K562 (cell line): ENCODE measurements at regions not wholly inside any gene's neighbourhood (a gene's known extent, or its start where the extent isn't known, plus 50 kb on each side); places are given as distances from the start of the nearest gene placed in this dataset.

Experiments
- ATAC-seq: fragments of 200-7000 bp; cut with Tn5 transposase; 3 replicates; pipeline ENCODE4 v1.9.1; 2020; ENCODE audit warnings: moderate library complexity
- BruUV-seq: library from RNA; stranded (reverse); fragments of 400-500 nt; replicated peaks from 2 replicates; lab custom pipeline; 2021; lab: Mats Ljungman, UMichigan
- CTCF ChIA-PET: fragments of 300-600 bp; formaldehyde crosslinking; extraction: SDS; loops from one replicate; lab custom pipeline; 2021; ENCODE audit warnings: low intra/inter-chr PET ratio; lab: Yijun Ruan, JAX
- POLR2A ChIA-PET: fragments of 300-600, 350-650 bp; sonication (Branson Sonifier 250); formaldehyde crosslinking; extraction: SDS; loops from one replicate; lab custom pipeline; 2021; ENCODE audit warnings: antibody characterized with exemption, inconsistent platforms; lab: Yijun Ruan, JAX
- DNase-seq, 4 experiments: peaks; one replicate each; pipeline versions ENCODE4 v3.0.0 to v3.0.0-alpha.2; 2011 to 2018; ENCODE audit warnings: low spot score in 3 of 4, mixed read lengths in 3 of 4; ENCODE audit errors: extremely low read depth in 1 of 4
- FAIRE-seq: peaks from 2 replicates; lab custom pipeline; 2011; peaks lifted over from hg19 to GRCh38; lab: Jason Lieb, UNC
- H2AFZ ChIP-seq: 2 replicates; pipeline ENCODE4 v1.6.0; 2011; ENCODE audit warnings: low read depth, low read length, control low read depth, inconsistent platforms
- H3K27ac ChIP-seq: fragments of 200-600 bp; 3 replicates; pipeline ENCODE4 v1.8.0; 2011; ENCODE audit warnings: low read depth, mild to moderate bottlenecking, control low read depth, inconsistent platforms, low read length, moderate library complexity, mixed read lengths; ENCODE audit errors: extremely low read depth
- H3K27me3 ChIP-seq, 2 experiments: fragments of 300-600 bp in 1 of 2; 2 replicates in 1 of 2; 3 replicates in 1 of 2; pipeline versions ENCODE4 v1.6.0 to v1.8.0; 2011; ENCODE audit warnings: inconsistent platforms in 2 of 2, low read length in 2 of 2, mild to moderate bottlenecking in 1 of 2, mixed read lengths in 1 of 2, moderate library complexity in 1 of 2; ENCODE audit not compliant: control insufficient read depth in 2 of 2, insufficient read depth in 2 of 2
- H3K36me3 ChIP-seq: fragments of 300-600 bp; 3 replicates; pipeline ENCODE4 v1.8.0; 2011; ENCODE audit warnings: mild to moderate bottlenecking, low read length, inconsistent platforms; ENCODE audit not compliant: control insufficient read depth, insufficient read depth
- H3K4me1 ChIP-seq, 2 experiments: fragments of 200-600 bp in 1 of 2; replicated peaks in 1 of 2; 2 replicates in 1 of 2; 3 replicates in 1 of 2; pipeline versions ENCODE4 v1.5.1 to v1.8.0; 2011; ENCODE audit warnings: inconsistent platforms in 2 of 2, low read length in 2 of 2, mild to moderate bottlenecking in 1 of 2, mixed read lengths in 1 of 2, moderate library complexity in 1 of 2; ENCODE audit not compliant: control insufficient read depth in 2 of 2, insufficient read depth in 2 of 2
- H3K4me2 ChIP-seq: 2 replicates; pipeline ENCODE4 v1.6.1; 2011; ENCODE audit warnings: low read length, control low read depth, inconsistent platforms, mixed read lengths; ENCODE audit not compliant: insufficient read depth
- H3K4me3 ChIP-seq: fragments of 200-600 bp; sonication (generic), shearing (Covaris generic); 2 replicates; pipeline ENCODE4 v1.5.1; 2016; ENCODE audit warnings: control low read depth, inconsistent platforms
- H3K79me2 ChIP-seq: fragments of 200-600 bp; 3 replicates; pipeline ENCODE4 v1.8.0; 2011; ENCODE audit warnings: low read length, inconsistent platforms; ENCODE audit not compliant: control insufficient read depth, insufficient read depth
- H3K9ac ChIP-seq, 2 experiments: 2 replicates each; pipeline versions ENCODE4 v1.6.0 to v1.6.1; 2011; ENCODE audit warnings: low read depth in 2 of 2, low read length in 2 of 2, control low read depth in 1 of 2, inconsistent platforms in 1 of 2, mild to moderate bottlenecking in 1 of 2, mixed read lengths in 1 of 2; ENCODE audit not compliant: insufficient read depth in 1 of 2
- H3K9me1 ChIP-seq: one replicate; pipeline ENCODE4 v1.6.0; 2011; ENCODE audit warnings: inconsistent platforms, mild to moderate bottlenecking, low read length, moderate library complexity; ENCODE audit not compliant: control insufficient read depth, insufficient read depth
- H3K9me3 ChIP-seq: replicated peaks from 2 replicates; pipeline ENCODE4 v1.5.1; 2011; ENCODE audit warnings: low read depth, low read length, inconsistent platforms; ENCODE audit not compliant: control insufficient read depth, insufficient read depth
- H4K20me1 ChIP-seq: replicated peaks from 2 replicates; pipeline ENCODE4 v1.6.1; 2011; ENCODE audit warnings: low read length, inconsistent platforms, mixed read lengths; ENCODE audit not compliant: control insufficient read depth, insufficient read depth
- CEBPB ChIP-seq: fragments of 450-650 bp; IDR thresholded peaks from 2 replicates; pipeline ENCODE4 v1.6.1; 2016; ENCODE audit warnings: missing genetic modification characterization, missing compliant biosample characterization
- GTF2E2 ChIP-seq: fragments of 200-800 bp; sonication (Bioruptor generic); IDR thresholded peaks from 2 replicates; pipeline ENCODE4 v1.6.1; 2016; ENCODE audit warnings: missing genetic modification characterization, missing compliant biosample characterization
- LCOR ChIP-seq: sonication (generic); formaldehyde crosslinking; IDR thresholded peaks from 2 replicates; pipeline ENCODE4 v1.8.0; 2022; ENCODE audit warnings: mild to moderate bottlenecking, missing genetic modification reagents
- NEUROD1 ChIP-seq: fragments of 150-350 bp; IDR thresholded peaks from 2 replicates; pipeline ENCODE4 v1.6.1; 2014; ENCODE audit warnings: borderline replicate concordance, low read length, low read depth; ENCODE audit not compliant: partially characterized antibody
- NFIC ChIP-seq: fragments of 450-650 bp; IDR thresholded peaks from 2 replicates; pipeline ENCODE4 v1.6.1; 2017; ENCODE audit warnings: mild to moderate bottlenecking, inconsistent platforms
- ZNF354B ChIP-seq: fragments of 250-450 bp; sonication (Bioruptor Pico); IDR thresholded peaks from 2 replicates; pipeline ENCODE4 v1.4.0; 2020
- ZNF584 ChIP-seq: fragments of 200-800 bp; sonication (Bioruptor generic); IDR thresholded peaks from 2 replicates; pipeline ENCODE4 v1.6.1; 2016; ENCODE audit warnings: low read depth, mild to moderate bottlenecking, missing genetic modification characterization, missing compliant biosample characterization
- WGBS: fragments of 100-300 bp; shearing (Covaris generic); methylation state at CpG from one replicate; pipeline ENCODE4 v1.1.6; 2016; ENCODE audit warnings: low coverage, mixed read lengths; ENCODE audit not compliant: insufficient coverage; ENCODE audit errors: missing lambda C conversion rate; 5-methylcytosine and 5-hydroxymethylcytosine counted together
- in situ Hi-C: fragments of 300-500 bp; cut with MboI; formaldehyde crosslinking; loops from 4 replicates; pipeline ENCODE4 v1.15.0; 2018; ENCODE audit warnings: inconsistent platforms, mixed read lengths
- intact Hi-C: fragments of 100-400 bp; cut with micrococcal nuclease; formaldehyde crosslinking; loops from 2 replicates; pipeline ENCODE4 v1.14.2; 2022

- ATAC-seq (no peak), FAIRE-seq (no peak), DNase-seq (peak in 2 of 4 experiments; percentile 20 to 38)
- Histone ChIP-seq H3K9ac (peak overlapping the region in 1 of 2 experiments; percentile 15; a peak in 1 of 4 replicates), H3K36me3 (no peaks in the 10 kb centered on the region), H3K79me2 (no peaks in the 10 kb centered on the region), H3K4me1 (peaks cover 11 to 27% of the 10 kb centered on the region in 2 experiments), H2AFZ (peak overlapping the region; percentile 74; the same call in 1 of the 2 replicates), H3K9me3 (no peaks in the 10 kb centered on the region), H3K27ac (no peak overlapping the region), H3K9me1 (no peaks in the 10 kb centered on the region)
- BruUV-seq: no TSS peak
- ChIA-PET POLR2A (no interaction called here), CTCF (no interaction called here)
- in situ Hi-C loops: no loop called here
- TF ChIP-seq ZNF354B (CRISPR knock-in tag) (no peak), NFIC (peak; percentile 34), ZNF584 (CRISPR knock-in tag) (no peak)
- TF ChIP-seq, all 486 proteins: peak for 1
- intact Hi-C loops: no loop called here
- WGBS: 60% methylated on average over 6 of the region's 7 CpGs
- Histone ChIP-seq H3K27me3 (no peaks in the 10 kb centered on the region), H3K4me2 (no peak overlapping the region), H4K20me1 (no peaks in the 10 kb centered on the region), H3K4me3 (no peak overlapping the region)
Measured at GRCh38 chr4:108355902-108356535, 187.3 kb upstream of the LEF1 start.

GRCh38 chr4:108355186-108355901, 186.6 kb upstream of the LEF1 start:
- CTCF ChIA-PET: no interaction called here
- POLR2A ChIA-PET: interaction anchor here (0.8 kb wide), 1 partner anchor 9 kb away, joined by 5 read pairs; no protein-coding TSS in a partner anchor
- Histone ChIP-seq H4K20me1 (no peaks in the 10 kb centered on the region), H3K4me3 (no peak overlapping the region), H3K4me1 (peaks cover 8 to 21% of the 10 kb centered on the region in 2 experiments), H3K27ac (no peak overlapping the region), H3K36me3 (no peaks in the 10 kb centered on the region), H3K9me3 (no peaks in the 10 kb centered on the region), H2AFZ (peak overlapping the region; percentile 74), H3K9me1 (no peaks in the 10 kb centered on the region), H3K79me2 (no peaks in the 10 kb centered on the region), H3K9ac (no peak overlapping the region), H3K27me3 (no peaks in the 10 kb centered on the region), H3K4me2 (no peak overlapping the region)
- no TSS peak for BruUV-seq
- intact Hi-C loops: no loop called here
- FAIRE-seq (no peak), ATAC-seq (no peak), DNase-seq (peak in 1 of 4 experiments; percentile 23)
- in situ Hi-C loops: no loop called here
- TF ChIP-seq LCOR (CRISPR knock-in tag) (no peak), NEUROD1 (no peak), GTF2E2 (tag) (no peak), CEBPB (tag) (peak; percentile 74)
- WGBS: 60% methylated on average over 4 of the region's 4 CpGs
